Keratinocyte (primary cell): ENCODE measurements at regions not wholly inside any gene's neighbourhood (a gene's known extent, or its start where the extent isn't known, plus 50 kb on each side); places are given as distances from the start of the nearest gene placed in this dataset.

Source experiments
- CTCF ChIP-seq, 3 experiments: IDR thresholded peaks in 1 of 3; conservative IDR thresholded peaks in 1 of 3; optimal IDR thresholded peaks in 1 of 3; 2 replicates in 2 of 3; 3 replicates in 1 of 3; pipeline versions ENCODE3 to v1.5.1; 2011; ENCODE audit warnings: low read length in 3 of 3, mild to moderate bottlenecking in 3 of 3, moderate library complexity in 2 of 3, control low read depth in 1 of 3, inconsistent platforms in 1 of 3; ENCODE audit not compliant: insufficient read depth in 2 of 3; ENCODE audit errors: extremely low read depth in 1 of 3
- EZH2 ChIP-seq: IDR thresholded peaks from one replicate; pipeline ENCODE4 v1.6.1; 2012; ENCODE audit warnings: inconsistent platforms, mild to moderate bottlenecking, low read length, moderate library complexity

DNA sequence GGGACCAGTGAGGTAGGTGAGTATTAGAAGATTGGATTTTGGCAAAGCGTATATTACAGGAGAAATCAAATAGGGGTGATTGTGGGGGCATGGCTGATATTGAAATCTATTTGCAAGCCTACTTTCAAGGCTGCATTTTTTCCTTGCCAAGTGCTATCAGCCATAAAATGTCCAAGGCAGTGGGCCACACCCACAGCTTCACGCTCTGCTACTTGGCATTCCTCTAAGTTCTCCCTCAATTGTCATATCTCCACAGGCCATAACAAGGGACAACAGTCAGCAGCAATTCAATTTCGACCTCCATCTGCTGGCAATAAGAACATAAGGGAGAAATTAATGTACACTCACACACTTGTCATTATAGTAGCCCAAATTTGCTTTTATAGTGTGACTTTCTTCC is 667.1 kb upstream of the PKN2 start:
- TF ChIP-seq CTCF (optimal IDR thresholded peaks at IDR 0.05 in 1 of 3, IDR thresholded peaks at IDR 0.05 in 1 of 3, conservative IDR thresholded peaks at IDR 0.05 in 1 of 3; ENCODE audit: extremely low read depth in 1 of 3, insufficient read depth in 2 of 3, low read length in 3 of 3) (no peak), EZH2 (no peak)
